RWPE1 (cell line): ENCODE measurements at regions not wholly inside any gene's neighbourhood (a gene's known extent, or its start where the extent isn't known, plus 50 kb on each side); places are given as distances from the start of the nearest gene placed in this dataset.
A peak's percentile ranks its signal among the peaks of the same experiment; 100 is the strongest.

ENCODE experiments used
- CTCF ChIA-PET: fragments of 350-600 bp; sonication (Branson Sonifier 250); formaldehyde crosslinking; extraction: SDS; loops from one replicate; lab custom pipeline; 2021; lab: Yijun Ruan, JAX
- POLR2A ChIA-PET: fragments of 400-600 bp; formaldehyde crosslinking; extraction: SDS; loops from one replicate; lab custom pipeline; 2020; ENCODE audit warnings: antibody characterized with exemption; ENCODE audit not compliant: low non-redundant PET; lab: Yijun Ruan, JAX
- DNase-seq: peaks from one replicate; pipeline ENCODE4 v3.0.0; 2012; ENCODE audit warnings: low spot score
- H3K27ac ChIP-seq: fragments of 450-650 bp; 2 replicates; pipeline ENCODE4 v1.5.1; 2017
- TF ChIP-seq, protein P1 (sequence below): fragments of 450-650 bp; conservative IDR thresholded peaks from 2 replicates; pipeline ENCODE4 v1.5.1; 2017; ENCODE audit warnings: low read depth, mild to moderate bottlenecking

DNA sequence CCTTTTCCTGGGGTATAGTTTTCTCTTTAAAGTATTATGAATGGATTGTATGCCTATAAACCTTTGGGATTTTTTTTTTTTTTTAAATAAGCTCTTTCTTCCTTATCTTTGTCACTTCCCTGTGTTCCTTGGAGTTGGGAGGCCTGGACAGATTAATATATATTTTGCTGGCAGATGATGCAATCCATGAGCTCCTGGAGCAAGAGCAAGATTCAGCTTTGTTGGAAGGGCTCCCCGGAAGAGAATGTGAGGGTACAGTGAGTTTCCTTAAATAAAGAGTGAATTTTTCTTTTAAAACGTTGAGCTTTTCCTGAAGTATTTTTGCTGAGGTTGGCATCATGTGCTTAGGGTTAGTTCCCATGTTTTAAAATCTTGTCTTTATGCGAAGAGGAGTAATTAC lies 98.7 kb upstream of the SLC28A3 start:
- DNase-seq, result no peak
- H3K27ac ChIP-seq, result no peak overlapping the region
- POLR2A ChIA-PET, result no interaction called here
- TF ChIP-seq, protein P1, sequence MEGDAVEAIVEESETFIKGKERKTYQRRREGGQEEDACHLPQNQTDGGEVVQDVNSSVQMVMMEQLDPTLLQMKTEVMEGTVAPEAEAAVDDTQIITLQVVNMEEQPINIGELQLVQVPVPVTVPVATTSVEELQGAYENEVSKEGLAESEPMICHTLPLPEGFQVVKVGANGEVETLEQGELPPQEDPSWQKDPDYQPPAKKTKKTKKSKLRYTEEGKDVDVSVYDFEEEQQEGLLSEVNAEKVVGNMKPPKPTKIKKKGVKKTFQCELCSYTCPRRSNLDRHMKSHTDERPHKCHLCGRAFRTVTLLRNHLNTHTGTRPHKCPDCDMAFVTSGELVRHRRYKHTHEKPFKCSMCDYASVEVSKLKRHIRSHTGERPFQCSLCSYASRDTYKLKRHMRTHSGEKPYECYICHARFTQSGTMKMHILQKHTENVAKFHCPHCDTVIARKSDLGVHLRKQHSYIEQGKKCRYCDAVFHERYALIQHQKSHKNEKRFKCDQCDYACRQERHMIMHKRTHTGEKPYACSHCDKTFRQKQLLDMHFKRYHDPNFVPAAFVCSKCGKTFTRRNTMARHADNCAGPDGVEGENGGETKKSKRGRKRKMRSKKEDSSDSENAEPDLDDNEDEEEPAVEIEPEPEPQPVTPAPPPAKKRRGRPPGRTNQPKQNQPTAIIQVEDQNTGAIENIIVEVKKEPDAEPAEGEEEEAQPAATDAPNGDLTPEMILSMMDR, result no peak
- CTCF ChIA-PET, result no interaction called here

DNA sequence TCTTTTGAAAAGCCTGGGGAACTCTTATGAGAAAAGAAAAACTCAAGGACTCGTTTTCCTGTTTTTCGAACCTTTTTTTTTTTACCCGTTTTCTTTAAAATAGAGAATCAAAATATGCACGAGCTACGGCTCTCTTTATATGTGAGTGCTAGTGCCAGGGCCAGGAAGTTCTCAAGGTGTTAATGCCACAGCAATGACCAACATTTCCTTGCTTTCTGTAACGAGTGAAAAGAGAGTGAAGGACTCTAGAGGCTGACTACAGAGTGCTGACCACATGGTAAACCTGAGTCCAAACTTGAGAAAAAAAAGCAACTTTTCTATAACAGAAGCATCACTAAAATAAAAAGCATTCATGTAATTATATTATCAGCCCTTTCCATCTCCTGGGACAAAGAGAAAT lies 102.2 kb upstream of the SLC28A3 start:
- POLR2A ChIA-PET, result no interaction called here
- CTCF ChIA-PET, result no interaction called here
- no peak for DNase-seq
- no peak overlapping the region for H3K27ac ChIP-seq
- TF ChIP-seq, protein P1, result no peak

DNA sequence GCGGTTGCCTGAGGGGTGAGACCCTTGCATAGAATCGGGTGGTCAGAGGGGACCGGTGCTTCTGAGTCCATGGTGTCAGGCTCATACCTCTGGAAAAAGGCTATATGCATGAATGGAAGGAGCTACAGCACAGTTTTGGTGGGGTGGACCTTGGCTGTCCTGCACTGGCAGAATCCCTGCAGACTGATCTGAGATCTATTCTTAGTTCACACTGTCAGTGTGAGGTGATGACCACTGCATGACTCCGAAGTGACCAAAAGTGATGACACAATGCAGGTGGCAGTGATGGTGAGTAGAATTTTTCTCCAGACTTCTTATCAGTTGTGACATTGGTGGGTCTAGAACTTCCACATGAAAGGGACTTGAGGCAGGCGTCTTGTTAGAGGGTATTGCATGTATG lies 105.2 kb upstream of the SLC28A3 start:
- DNase-seq, result no peak
- no peak overlapping the region for H3K27ac ChIP-seq
- ChIA-PET POLR2A (no interaction called here), CTCF (interaction anchor here (0.7 kb wide), 3 partner anchors 93 to 912 kb away, joined by 4 to 6 read pairs (median 6); no protein-coding TSS in a partner anchor)
- TF ChIP-seq, protein P1, result no peak

DNA sequence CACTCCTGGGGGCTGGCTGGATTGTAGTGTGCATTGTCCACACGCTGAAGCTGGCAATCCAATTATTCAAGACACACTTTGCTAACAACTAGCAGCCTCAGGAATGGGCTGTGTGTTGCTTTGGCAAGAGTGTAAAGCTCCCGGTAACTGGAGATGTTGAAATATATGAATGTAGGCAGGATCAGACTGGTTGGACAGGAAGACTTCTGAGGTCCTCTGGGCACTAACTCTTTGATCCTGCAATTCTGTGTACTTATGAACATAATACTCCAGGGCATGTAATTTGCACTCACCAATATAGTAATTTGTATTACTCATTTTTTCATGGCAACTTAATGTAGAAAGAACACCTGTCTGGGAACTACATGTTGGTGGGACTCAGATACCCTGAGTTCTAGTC lies 106.7 kb upstream of the SLC28A3 start:
- ChIA-PET POLR2A (no interaction called here), CTCF (interaction anchor here (0.6 kb wide), 1 partner anchor 14 kb away, joined by 3 read pairs; no protein-coding TSS in a partner anchor)
- TF ChIP-seq, protein P1, result no peak
- H3K27ac ChIP-seq, result no peak overlapping the region
- peak; percentile 34 for DNase-seq

DNA sequence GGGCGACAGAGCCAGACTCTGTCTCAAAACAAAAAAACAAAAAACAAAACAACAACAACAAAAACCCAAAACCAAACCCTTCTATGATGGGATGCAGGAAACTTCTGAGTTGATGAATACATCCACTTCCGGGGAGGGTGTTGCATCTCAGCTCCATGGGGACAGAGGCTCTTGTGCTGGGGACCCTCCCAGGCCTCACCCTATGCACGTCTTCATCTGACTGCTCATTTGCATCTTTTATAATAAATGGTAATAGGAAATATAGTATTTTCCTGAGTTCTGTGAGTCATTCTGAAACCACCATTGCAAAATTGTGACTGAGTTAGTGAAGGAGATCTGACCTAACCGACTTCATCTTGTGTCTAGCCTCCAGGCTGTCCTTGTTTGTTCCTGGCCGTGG lies 109.5 kb upstream of the SLC28A3 start:
- ChIA-PET CTCF (no interaction called here), POLR2A (interaction anchor here (0.5 kb wide), 1 partner anchor 642 kb away, joined by 3 read pairs; no protein-coding TSS in a partner anchor)
- H3K27ac ChIP-seq, result no peak overlapping the region
- no peak for DNase-seq
- TF ChIP-seq, protein P1, result no peak

DNA sequence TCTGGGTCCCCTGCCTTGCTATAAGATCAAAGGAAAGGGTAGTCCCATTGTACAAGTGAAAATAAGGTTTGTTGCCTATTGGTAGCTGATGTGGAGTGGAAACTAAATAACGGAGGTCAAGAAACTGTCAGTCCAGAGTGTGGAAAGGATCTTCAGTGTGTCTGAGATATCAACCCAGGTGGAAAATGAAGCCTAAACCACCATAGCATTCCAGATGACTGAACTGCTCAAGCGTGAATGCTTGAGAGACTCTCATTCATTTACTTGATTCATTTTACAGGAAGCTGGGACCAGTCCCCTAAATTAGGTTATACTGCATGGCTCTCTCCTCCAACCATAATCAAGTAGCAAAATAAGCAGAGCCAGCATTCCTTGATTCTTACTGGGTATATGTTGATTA lies 116.0 kb upstream of the SLC28A3 start:
- no peak for DNase-seq
- ChIA-PET POLR2A (no interaction called here), CTCF (interaction anchor here (0.6 kb wide), 1 partner anchor 84 kb away, joined by 4 read pairs; no protein-coding TSS in a partner anchor)
- TF ChIP-seq, protein P1, result no peak
- no peak overlapping the region for H3K27ac ChIP-seq

DNA sequence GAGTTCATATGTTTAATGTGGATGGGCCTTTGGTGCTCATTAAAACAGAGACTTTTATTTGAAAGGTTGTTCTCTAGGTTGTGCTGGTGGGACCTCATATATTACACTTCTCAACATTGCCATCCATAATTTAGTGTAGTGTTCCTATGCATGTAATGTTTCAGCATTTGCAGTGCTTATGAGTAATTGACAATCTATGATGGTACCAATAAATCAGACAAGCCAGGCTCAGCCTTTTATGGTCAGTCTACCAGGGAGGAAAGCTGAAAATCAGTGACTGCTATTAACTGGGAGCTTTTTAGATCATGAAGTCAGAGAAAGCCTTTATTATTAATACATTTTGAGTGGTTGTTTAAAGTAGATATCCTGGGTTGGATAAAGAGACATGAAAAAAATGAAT lies 120.1 kb upstream of the SLC28A3 start:
- ChIA-PET CTCF (no interaction called here), POLR2A (no interaction called here)
- TF ChIP-seq, protein P1, result no peak
- no peak for DNase-seq
- H3K27ac ChIP-seq, result no peak overlapping the region
